ENCODE measurements at regions not wholly inside any gene's neighbourhood (a gene's known extent, or its start where the extent isn't known, plus 50 kb on each side); places are given as distances from the start of the nearest gene placed in this dataset.
"Not testable (repeated sequence)": the region's sequence is repeated elsewhere in the genome, so short reads cannot be mapped to it uniquely, and the experiment has no call there.

DNA sequence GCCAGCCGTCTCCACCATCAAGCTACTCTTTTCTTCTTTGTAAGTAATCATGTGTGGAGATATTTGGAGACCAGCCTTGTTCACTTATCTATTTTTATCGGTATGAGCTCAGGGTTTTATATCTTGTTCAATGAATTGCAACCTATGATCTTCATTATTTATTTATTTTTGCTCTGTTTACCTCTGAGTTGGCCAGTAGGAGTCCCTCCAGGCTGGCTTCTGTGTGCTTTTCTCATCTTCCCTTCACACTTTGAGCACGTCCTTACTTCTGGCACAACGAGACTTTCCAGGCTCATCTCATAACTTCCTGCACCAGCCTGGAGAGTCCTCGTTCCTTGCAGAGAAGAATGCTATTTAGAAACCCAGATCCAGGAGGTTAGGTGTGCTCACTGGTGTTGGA lies 375.8 kb upstream of the PODXL start:
- TF ChIP-seq, protein P1, sequence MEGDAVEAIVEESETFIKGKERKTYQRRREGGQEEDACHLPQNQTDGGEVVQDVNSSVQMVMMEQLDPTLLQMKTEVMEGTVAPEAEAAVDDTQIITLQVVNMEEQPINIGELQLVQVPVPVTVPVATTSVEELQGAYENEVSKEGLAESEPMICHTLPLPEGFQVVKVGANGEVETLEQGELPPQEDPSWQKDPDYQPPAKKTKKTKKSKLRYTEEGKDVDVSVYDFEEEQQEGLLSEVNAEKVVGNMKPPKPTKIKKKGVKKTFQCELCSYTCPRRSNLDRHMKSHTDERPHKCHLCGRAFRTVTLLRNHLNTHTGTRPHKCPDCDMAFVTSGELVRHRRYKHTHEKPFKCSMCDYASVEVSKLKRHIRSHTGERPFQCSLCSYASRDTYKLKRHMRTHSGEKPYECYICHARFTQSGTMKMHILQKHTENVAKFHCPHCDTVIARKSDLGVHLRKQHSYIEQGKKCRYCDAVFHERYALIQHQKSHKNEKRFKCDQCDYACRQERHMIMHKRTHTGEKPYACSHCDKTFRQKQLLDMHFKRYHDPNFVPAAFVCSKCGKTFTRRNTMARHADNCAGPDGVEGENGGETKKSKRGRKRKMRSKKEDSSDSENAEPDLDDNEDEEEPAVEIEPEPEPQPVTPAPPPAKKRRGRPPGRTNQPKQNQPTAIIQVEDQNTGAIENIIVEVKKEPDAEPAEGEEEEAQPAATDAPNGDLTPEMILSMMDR (conservative IDR thresholded peaks at IDR 0.05; ENCODE audit: low read depth, low read length): no peak
- no peak overlapping the region for H3K4me3 ChIP-seq (ENCODE audit: low read length)
- DNase-seq (ENCODE audit: low read depth): no peak

GRCh38 chr7:131931370-131931769 lies 374.9 kb upstream of the PODXL start:
- H3K4me3 ChIP-seq (ENCODE audit: low read length): no peak overlapping the region
- no peak for DNase-seq (ENCODE audit: low read depth)

DNA sequence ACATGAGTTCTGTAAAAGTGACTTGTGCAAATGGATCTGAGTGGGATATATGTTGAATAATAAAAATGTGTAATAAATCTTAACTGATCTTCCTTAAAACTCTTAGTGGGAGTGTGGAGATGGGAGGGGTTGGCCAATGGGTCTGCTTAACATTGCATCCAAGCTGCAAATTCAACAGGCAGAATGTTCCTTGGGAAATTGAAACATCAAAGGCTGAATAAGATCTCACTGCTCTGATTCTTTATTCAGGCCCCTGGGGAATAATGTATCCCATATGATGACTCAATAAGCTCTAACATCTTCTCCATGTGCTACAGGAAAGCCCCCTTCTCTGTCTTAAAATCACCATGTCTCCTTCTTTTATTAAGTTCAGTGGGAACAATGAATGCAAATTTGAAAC lies 373.2 kb upstream of the PODXL start:
- no peak overlapping the region for H3K4me3 ChIP-seq (ENCODE audit: low read length)
- TF ChIP-seq, protein P1 (conservative IDR thresholded peaks at IDR 0.05; ENCODE audit: low read depth, low read length): no peak
- DNase-seq (ENCODE audit: low read depth): no peak

More at GRCh38 chr7:131931370-131931769, 374.9 kb upstream of the PODXL start:
- TF ChIP-seq, protein P1 (conservative IDR thresholded peaks at IDR 0.05; ENCODE audit: low read depth, low read length): no peak

DNA sequence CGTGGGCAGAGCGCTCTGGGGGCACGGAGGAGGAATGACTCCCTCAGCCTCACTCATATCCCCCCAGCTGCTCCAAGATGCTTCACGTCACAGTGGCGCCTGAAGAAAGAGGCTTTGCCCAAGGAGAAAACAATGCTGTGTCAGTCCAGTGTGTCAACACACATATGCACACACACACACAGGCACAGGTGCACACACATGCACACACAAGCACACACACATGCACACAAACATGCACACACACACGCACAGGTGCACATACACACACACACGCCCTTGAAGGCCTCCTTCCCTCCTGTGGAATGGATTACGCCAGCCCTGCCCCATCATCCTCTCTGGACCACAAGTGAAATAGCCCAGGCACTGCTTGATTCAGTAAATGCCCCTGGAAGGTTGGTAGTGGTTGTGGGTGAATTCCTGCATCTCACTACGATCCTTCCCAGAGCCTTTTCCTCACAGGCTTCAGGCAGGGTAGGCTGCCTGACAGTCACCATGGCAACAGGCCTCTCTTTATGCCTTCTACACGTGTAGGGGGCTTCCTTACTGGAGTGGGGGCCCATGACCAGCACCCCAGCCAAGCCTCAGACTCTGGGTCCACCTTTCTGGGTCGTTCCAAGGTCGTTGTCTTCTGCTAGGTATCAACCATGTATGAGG lies 371.5 kb upstream of the PODXL start:
- TF ChIP-seq, protein P1 (conservative IDR thresholded peaks at IDR 0.05; ENCODE audit: low read depth, low read length): no peak
- no peak overlapping the region for H3K4me3 ChIP-seq (ENCODE audit: low read length)
- DNase-seq (ENCODE audit: low read depth): no peak

DNA sequence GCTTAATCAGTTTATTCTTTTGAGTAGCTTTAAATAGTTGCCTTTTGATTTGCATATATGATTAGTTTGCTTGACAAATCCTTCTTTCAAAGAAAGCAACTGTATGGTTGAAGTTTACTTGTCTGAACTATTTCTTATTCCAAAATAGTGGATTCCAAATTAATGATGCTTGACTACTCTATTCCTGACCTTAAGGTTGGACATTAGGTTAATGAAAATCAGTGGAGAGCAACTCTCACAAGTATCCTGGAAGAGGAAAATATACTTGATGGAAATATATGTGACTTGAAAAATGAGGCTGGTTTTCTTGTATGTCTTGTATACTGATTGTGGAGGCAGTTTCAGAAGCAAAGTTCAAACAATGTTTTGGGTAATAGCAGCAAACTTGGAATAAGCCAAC lies 369.2 kb upstream of the PODXL start:
- TF ChIP-seq, protein P1 (conservative IDR thresholded peaks at IDR 0.05; ENCODE audit: low read depth, low read length): no peak
- no peak for DNase-seq (ENCODE audit: low read depth)

GRCh38 chr7:131924857-131925256 lies 368.4 kb upstream of the PODXL start:
- no peak overlapping the region for H3K4me3 ChIP-seq (ENCODE audit: low read length)
- TF ChIP-seq, protein P1 (conservative IDR thresholded peaks at IDR 0.05; ENCODE audit: low read depth, low read length): no peak
- DNase-seq (ENCODE audit: low read depth): no peak

More for the DNA sequence above, 369.2 kb upstream of the PODXL start:
- no peak overlapping the region for H3K4me3 ChIP-seq (ENCODE audit: low read length)

DNA sequence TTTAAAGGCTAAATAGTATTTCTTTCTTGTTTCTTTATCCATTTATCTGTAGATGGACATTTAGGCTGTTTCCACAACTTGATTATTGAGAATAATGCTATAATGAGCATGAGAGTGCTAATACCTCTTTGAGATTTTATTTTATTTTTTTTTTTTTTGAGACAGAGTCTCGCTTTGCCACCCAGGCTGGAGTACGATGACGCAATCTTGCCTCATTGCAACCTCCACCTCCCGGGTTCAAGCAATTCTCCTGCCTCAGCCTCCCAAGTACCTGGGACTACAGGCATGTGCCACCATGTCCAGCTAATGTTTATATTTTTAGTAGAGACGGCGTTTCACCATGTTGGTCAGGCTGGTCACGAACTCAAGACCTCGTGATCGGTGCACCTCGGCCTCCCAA lies 366.5 kb upstream of the PODXL start:
- not testable (repeated sequence) for DNase-seq (ENCODE audit: low read depth); H3K4me3 ChIP-seq (ENCODE audit: low read length)

Data from retinal pigment epithelial cell (primary cell).